ENCODE measurements at regions not wholly inside any gene's neighbourhood (a gene's known extent, or its start where the extent isn't known, plus 50 kb on each side); places are given as distances from the start of the nearest gene placed in this dataset.

DNA sequence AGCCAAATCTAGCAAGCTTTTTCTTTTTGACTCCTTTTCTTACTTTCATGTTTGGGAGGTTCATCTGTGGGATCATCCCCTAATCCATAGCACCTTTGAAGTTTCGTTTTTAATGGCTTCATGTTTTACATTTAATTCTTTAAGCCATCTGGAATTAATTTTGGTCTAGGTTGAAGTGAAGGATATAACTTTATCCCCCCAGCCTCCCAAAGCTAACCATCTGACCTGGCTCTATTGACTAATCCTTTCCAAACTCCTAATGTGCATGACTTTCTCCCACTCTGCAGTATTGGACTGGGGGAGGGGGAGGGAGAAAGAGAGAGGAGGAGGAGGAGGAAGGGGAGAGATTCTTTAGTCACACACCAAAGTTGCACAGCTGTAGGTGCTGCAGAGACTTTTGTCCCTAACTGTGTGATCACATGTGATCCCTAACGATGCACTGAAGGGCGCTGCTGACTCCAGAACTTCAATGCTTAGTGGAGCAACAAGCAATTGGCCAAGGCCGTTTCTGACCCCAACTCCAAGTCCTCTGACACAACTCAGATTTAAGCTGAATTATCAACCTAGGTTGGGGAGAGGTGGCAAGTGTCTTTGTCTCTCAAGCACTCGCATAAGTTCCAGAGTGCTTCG is 191.6 kb downstream of the HUNK start:
- no peak for TF ChIP-seq JUND (IDR thresholded peaks at IDR 0.05; ENCODE audit: low read depth)
- DNase-seq (ENCODE audit: low read depth in 1 of 2, low spot score in 1 of 2), result no peak
- in situ Hi-C loops (cut with HindIII; ENCODE audit: low pct_unique_long_range_greater_than_20kb, low sequenced_read_pairs), result no loop called here

DNA sequence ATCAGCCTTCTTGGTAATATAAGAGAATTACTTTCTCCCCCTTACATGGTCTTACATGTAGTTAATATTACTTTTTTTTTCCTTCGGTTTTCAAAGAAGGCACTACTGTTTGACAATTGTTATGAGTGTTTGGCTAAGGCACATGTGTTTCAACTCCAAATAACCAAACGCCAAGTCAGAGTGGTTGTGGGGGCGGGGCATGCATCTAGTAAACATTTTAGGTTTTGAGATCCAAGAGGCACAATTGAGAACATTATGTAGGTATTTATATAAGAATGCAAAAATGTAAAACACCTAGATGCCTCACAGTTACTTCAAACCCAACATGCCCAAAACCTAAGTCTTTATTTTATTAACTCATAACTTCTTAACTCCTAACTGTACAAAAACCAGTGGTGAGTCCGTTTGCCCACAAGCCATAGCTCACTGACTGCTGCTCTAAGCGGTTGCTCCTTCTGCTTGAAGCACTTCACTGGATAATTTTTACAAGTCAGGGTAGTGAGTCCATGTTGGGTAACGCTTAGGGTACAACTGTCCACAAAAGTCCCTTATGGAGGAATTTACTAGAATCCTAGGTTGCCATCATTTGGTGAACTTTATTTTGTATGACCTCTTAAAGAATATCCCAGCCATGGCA is 189.9 kb downstream of the HUNK start:
- peak in 1 of 2 experiments; percentile 42 for DNase-seq (ENCODE audit: low read depth in 1 of 2, low spot score in 1 of 2)
- in situ Hi-C loops (cut with HindIII; ENCODE audit: low pct_unique_long_range_greater_than_20kb, low sequenced_read_pairs), result no loop called here

GRCh38 chr21:32061729-32062128 is 188.9 kb downstream of the HUNK start:
- peak; percentile 77; the same call in 1 of the 2 replicates for TF ChIP-seq JUND (IDR thresholded peaks at IDR 0.05; ENCODE audit: low read depth)
- in situ Hi-C loops (cut with HindIII; ENCODE audit: low pct_unique_long_range_greater_than_20kb, low sequenced_read_pairs), result no loop called here
- peak in 1 of 2 experiments; percentile 71 for DNase-seq (ENCODE audit: low read depth in 1 of 2, low spot score in 1 of 2)

More for the DNA sequence above, 189.9 kb downstream of the HUNK start:
- no peak for TF ChIP-seq JUND (IDR thresholded peaks at IDR 0.05; ENCODE audit: low read depth)

GRCh38 chr21:32056791-32057190 is 184.0 kb downstream of the HUNK start:
- in situ Hi-C loops (cut with HindIII; ENCODE audit: low pct_unique_long_range_greater_than_20kb, low sequenced_read_pairs), result no loop called here
- no peak for TF ChIP-seq JUND (IDR thresholded peaks at IDR 0.05; ENCODE audit: low read depth)
- DNase-seq (ENCODE audit: low read depth in 1 of 2, low spot score in 1 of 2), result no peak

- no peak for DNase-seq (ENCODE audit: low read depth in 1 of 2, low spot score in 1 of 2)
- no peak for TF ChIP-seq JUND (IDR thresholded peaks at IDR 0.05; ENCODE audit: low read depth)
- in situ Hi-C loops (cut with HindIII; ENCODE audit: low pct_unique_long_range_greater_than_20kb, low sequenced_read_pairs), result no loop called here
Measured at GRCh38 chr21:32055305-32055704, 182.5 kb downstream of the HUNK start.

All from T47D (cell line).